ENCODE measurements at regions not wholly inside any gene's neighbourhood (a gene's known extent, or its start where the extent isn't known, plus 50 kb on each side); places are given as distances from the start of the nearest gene placed in this dataset.
A peak's percentile ranks its signal among the peaks of the same experiment; 100 is the strongest.

DNA sequence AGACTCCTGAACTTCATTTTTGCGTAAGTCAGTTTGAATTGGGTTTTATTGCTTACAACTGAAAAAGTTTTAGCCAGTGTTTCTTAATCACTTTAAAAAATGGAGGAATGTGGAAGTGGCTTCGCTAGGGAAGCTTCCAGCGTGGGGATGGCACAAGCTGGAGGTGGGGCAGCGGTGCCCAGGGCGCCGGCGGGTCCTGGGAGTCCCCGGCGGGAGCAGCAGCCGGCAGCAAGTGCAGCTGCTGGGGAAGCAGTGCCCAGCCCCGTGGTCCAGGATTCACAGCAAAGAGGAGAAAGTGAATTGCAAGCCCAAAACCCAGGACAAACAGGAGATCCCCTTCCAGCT is 301.8 kb upstream of the PROK2 start:
- H3K9ac ChIP-seq (ENCODE audit: extremely low read depth, insufficient read length, low read length) = no peak overlapping the region
- no peak overlapping the region for H2BK5ac ChIP-seq (ENCODE audit: insufficient read length, low read length)
- no peak overlapping the region for H2BK120ac ChIP-seq (ENCODE audit: low read depth, low read length, poor library complexity, severe bottlenecking)
- H3K56ac ChIP-seq (ENCODE audit: insufficient read length, low read depth, low read length) = no peak overlapping the region
- H3K4me3 Mint-ChIP-seq = no peak overlapping the region
- no peak overlapping the region for H3K4me2 ChIP-seq (ENCODE audit: insufficient read depth, insufficient read length, low read length)
- H3K27ac ChIP-seq (ENCODE audit: insufficient read length, low read depth, low read length) = no peak overlapping the region
- H3K4me1 ChIP-seq (ENCODE audit: insufficient read depth, low read length) = peaks cover 5% of the 10 kb centered on the region; the same call in 1 of the 2 replicates
- no peaks in the 10 kb centered on the region for H3K79me1 ChIP-seq (ENCODE audit: insufficient read depth, low read depth, low read length, poor library complexity, severe bottlenecking)
- no peak overlapping the region for H4K5ac ChIP-seq (ENCODE audit: insufficient read length, low read depth, low read length)
- TF ChIP-seq, protein P1, sequence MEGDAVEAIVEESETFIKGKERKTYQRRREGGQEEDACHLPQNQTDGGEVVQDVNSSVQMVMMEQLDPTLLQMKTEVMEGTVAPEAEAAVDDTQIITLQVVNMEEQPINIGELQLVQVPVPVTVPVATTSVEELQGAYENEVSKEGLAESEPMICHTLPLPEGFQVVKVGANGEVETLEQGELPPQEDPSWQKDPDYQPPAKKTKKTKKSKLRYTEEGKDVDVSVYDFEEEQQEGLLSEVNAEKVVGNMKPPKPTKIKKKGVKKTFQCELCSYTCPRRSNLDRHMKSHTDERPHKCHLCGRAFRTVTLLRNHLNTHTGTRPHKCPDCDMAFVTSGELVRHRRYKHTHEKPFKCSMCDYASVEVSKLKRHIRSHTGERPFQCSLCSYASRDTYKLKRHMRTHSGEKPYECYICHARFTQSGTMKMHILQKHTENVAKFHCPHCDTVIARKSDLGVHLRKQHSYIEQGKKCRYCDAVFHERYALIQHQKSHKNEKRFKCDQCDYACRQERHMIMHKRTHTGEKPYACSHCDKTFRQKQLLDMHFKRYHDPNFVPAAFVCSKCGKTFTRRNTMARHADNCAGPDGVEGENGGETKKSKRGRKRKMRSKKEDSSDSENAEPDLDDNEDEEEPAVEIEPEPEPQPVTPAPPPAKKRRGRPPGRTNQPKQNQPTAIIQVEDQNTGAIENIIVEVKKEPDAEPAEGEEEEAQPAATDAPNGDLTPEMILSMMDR (conservative IDR thresholded peaks at IDR 0.05) = no peak
- no peak for DNase-seq
- H4K20me1 ChIP-seq (ENCODE audit: control insufficient read depth, insufficient read depth, insufficient read length) = no peaks in the 10 kb centered on the region
- no peak overlapping the region for H4K8ac ChIP-seq (replicated peaks; ENCODE audit: insufficient read length, low read depth, low read length)
- no peak overlapping the region for H2BK20ac ChIP-seq (ENCODE audit: low read depth, low read length, poor library complexity, severe bottlenecking)
- H3K14ac ChIP-seq (ENCODE audit: insufficient read depth, low read length) = no peak overlapping the region
- no peak overlapping the region for H2AFZ ChIP-seq (ENCODE audit: low read length)
- no peaks in the 10 kb centered on the region for H3K23me2 ChIP-seq (ENCODE audit: insufficient read length, low read depth, low read length, poor library complexity, severe bottlenecking)
- H3K27me3 ChIP-seq (ENCODE audit: insufficient read depth, low read length) = no peaks in the 10 kb centered on the region
- no peaks in the 10 kb centered on the region; a peak in 1 of 7 replicates for H3K36me3 Mint-ChIP-seq (ENCODE audit: insufficient read depth in 1 of 3, low read depth in 3 of 3)
- no peak overlapping the region for H3K18ac ChIP-seq (ENCODE audit: insufficient read length, low read depth, low read length)
- no peaks in the 10 kb centered on the region for H3K9me3 Mint-ChIP-seq
- H3K4me1 Mint-ChIP-seq = peaks cover 18 to 19% of the 10 kb centered on the region in 2 experiments
- H3T11ph ChIP-seq (ENCODE audit: low read length) = no peak overlapping the region
- WGBS (ENCODE audit: extremely low coverage, insufficient read length, low lambda C conversion rate) = no CpG with 5 or more reads among the region's 11 CpGs
- H2BK15ac ChIP-seq (ENCODE audit: low read depth, low read length) = no peak overlapping the region
- H3K27me3 Mint-ChIP-seq (ENCODE audit: low read depth) = no peaks in the 10 kb centered on the region; the same call in 1 of the 2 replicates
- H3K27ac Mint-ChIP-seq = peak overlapping the region in 1 of 3 experiments; percentile 60; a peak in 1 of 7 replicates
- H2BK12ac ChIP-seq (ENCODE audit: insufficient read length, low read depth, low read length) = no peak overlapping the region
- no peak overlapping the region for H4K91ac ChIP-seq (ENCODE audit: insufficient read length, low read depth, low read length)
- no peaks in the 10 kb centered on the region for H3K9me3 ChIP-seq (ENCODE audit: control insufficient read depth, low read depth, low read length)
- H2AK5ac ChIP-seq (ENCODE audit: insufficient read length, low read length) = no peak overlapping the region
- no peak overlapping the region for H3K4ac ChIP-seq (ENCODE audit: low read depth, low read length)
- no peak overlapping the region for H3K23ac ChIP-seq (ENCODE audit: insufficient read length, low read depth, low read length)
- H3K79me2 ChIP-seq (ENCODE audit: insufficient read depth, low read length) = no peaks in the 10 kb centered on the region

Measured in H9 (cell line).